Neural cell (in vitro differentiated cells): ENCODE measurements at regions not wholly inside any gene's neighbourhood (a gene's known extent, or its start where the extent isn't known, plus 50 kb on each side); places are given as distances from the start of the nearest gene placed in this dataset.

ENCODE experiments used
- H2AFZ ChIP-seq: fragments of 200-600, 300-800 bp; sonication (generic), shearing (Covaris generic); 2 replicates; pipeline ENCODE4 v1.6.0; 2014; ENCODE audit warnings: low read depth, mild to moderate bottlenecking, antibody characterized with exemption, low read length, moderate library complexity
- H3F3A ChIP-seq: fragments of 200-600 bp; shearing (Covaris generic); 2 replicates; pipeline ENCODE4 v1.6.1; 2016; ENCODE audit warnings: mild to moderate bottlenecking, moderate library complexity, mixed read lengths, antibody characterized with exemption, low read length; ENCODE audit not compliant: insufficient read depth, poor library complexity, severe bottlenecking
- H3K27ac ChIP-seq: fragments of 200-600, 300-800 bp; sonication (generic), shearing (Covaris generic); 2 replicates; pipeline ENCODE4 v1.5.1; 2014; ENCODE audit warnings: mild to moderate bottlenecking, low read length, moderate library complexity
- H3K27me3 ChIP-seq: fragments of 300-800, 200-600 bp; sonication (generic), shearing (Covaris generic); 2 replicates; pipeline ENCODE4 v1.6.0; 2014; ENCODE audit warnings: mild to moderate bottlenecking, low read depth, low read length, moderate library complexity; ENCODE audit not compliant: insufficient read depth
- H3K36me3 ChIP-seq: fragments of 300-800, 200-600 bp; sonication (generic), shearing (Covaris generic); 2 replicates; pipeline ENCODE4 v1.5.1; 2014; ENCODE audit warnings: mild to moderate bottlenecking, antibody characterized with exemption, low read length, moderate library complexity; ENCODE audit not compliant: insufficient read depth
- H3K4me2 ChIP-seq: fragments of 300-800, 200-600 bp; sonication (generic), shearing (Covaris generic); 2 replicates; pipeline ENCODE4 v1.6.0; 2014; ENCODE audit warnings: mild to moderate bottlenecking, low read length
- H3K4me3 ChIP-seq: fragments of 300-800, 200-600 bp; sonication (generic), shearing (Covaris generic); 2 replicates; pipeline ENCODE4 v1.5.1; 2014; ENCODE audit warnings: mild to moderate bottlenecking, low read length, moderate library complexity
- H3K79me2 ChIP-seq: fragments of 200-600 bp; shearing (Covaris generic); replicated peaks from 2 replicates; pipeline ENCODE4 v1.6.0; 2014; ENCODE audit warnings: mild to moderate bottlenecking, low read length, moderate library complexity; ENCODE audit not compliant: insufficient read depth
- H3K9ac ChIP-seq: fragments of 300-800, 200-600 bp; sonication (generic), shearing (Covaris generic); 2 replicates; pipeline ENCODE4 v1.6.1; 2016; ENCODE audit warnings: mild to moderate bottlenecking, low read length, mixed read lengths
- H3K9me2 ChIP-seq: fragments of 200-600 bp; shearing (Covaris generic); 2 replicates; pipeline ENCODE4 v1.6.1; 2016; ENCODE audit warnings: mild to moderate bottlenecking, low read length, mixed read lengths; ENCODE audit not compliant: insufficient read depth
- H3K9me3 ChIP-seq: fragments of 200-600, 300-800 bp; sonication (generic), shearing (Covaris generic); 2 replicates; pipeline ENCODE4 v1.6.1; 2016; ENCODE audit warnings: mild to moderate bottlenecking, mixed run types, low read length, moderate library complexity, mixed read lengths
- H4K20me1 ChIP-seq: fragments of 200-600 bp; shearing (Covaris generic); 2 replicates; pipeline ENCODE4 v1.6.1; 2016; ENCODE audit warnings: mild to moderate bottlenecking, mixed run types; ENCODE audit not compliant: insufficient read depth
- EP300 ChIP-seq: fragments of 450-650 bp; conservative IDR thresholded peaks from 2 replicates; pipeline ENCODE4 v1.6.1; 2014; ENCODE audit warnings: antibody characterized with exemption, mild to moderate bottlenecking, moderate library complexity; ENCODE audit not compliant: poor library complexity, severe bottlenecking
- EZH2 ChIP-seq: fragments of 200-600, 300-800 bp; shearing (Covaris generic), sonication (generic); IDR thresholded peaks from 2 replicates; pipeline ENCODE4 v1.6.1; 2014; ENCODE audit warnings: antibody characterized with exemption, low read length, borderline replicate concordance, mild to moderate bottlenecking; ENCODE audit not compliant: insufficient read depth, poor library complexity, severe bottlenecking
- MXI1 ChIP-seq: fragments of 450-650 bp; conservative IDR thresholded peaks from 2 replicates; pipeline ENCODE4 v1.6.1; 2014; ENCODE audit warnings: antibody characterized with exemption, mild to moderate bottlenecking; ENCODE audit not compliant: poor library complexity, severe bottlenecking
- POLR2AphosphoS5 ChIP-seq: IDR thresholded peaks from 2 replicates; pipeline ENCODE4 v1.6.1; 2012
- RAD21 ChIP-seq: fragments of 450-650 bp; conservative IDR thresholded peaks from 2 replicates; pipeline ENCODE4 v1.6.1; 2014; ENCODE audit warnings: antibody characterized with exemption, mild to moderate bottlenecking, moderate library complexity
- SMC3 ChIP-seq: fragments of 450-650 bp; conservative IDR thresholded peaks from 2 replicates; pipeline ENCODE4 v1.6.1; 2014; ENCODE audit warnings: antibody characterized with exemption, mild to moderate bottlenecking, moderate library complexity; ENCODE audit not compliant: poor library complexity
- TAF1 ChIP-seq: IDR thresholded peaks from 2 replicates; pipeline ENCODE4 v1.6.1; 2012; ENCODE audit warnings: low read depth
- TF ChIP-seq, protein P1 (sequence below): IDR thresholded peaks from 2 replicates; pipeline ENCODE4 v1.6.1; 2012; ENCODE audit warnings: borderline replicate concordance
- TF ChIP-seq, protein P2 (sequence below): fragments of 450-650 bp; IDR thresholded peaks from 2 replicates; pipeline ENCODE4 v1.5.1; 2014; ENCODE audit warnings: antibody characterized with exemption, mild to moderate bottlenecking, moderate library complexity; ENCODE audit not compliant: poor library complexity, severe bottlenecking

DNA sequence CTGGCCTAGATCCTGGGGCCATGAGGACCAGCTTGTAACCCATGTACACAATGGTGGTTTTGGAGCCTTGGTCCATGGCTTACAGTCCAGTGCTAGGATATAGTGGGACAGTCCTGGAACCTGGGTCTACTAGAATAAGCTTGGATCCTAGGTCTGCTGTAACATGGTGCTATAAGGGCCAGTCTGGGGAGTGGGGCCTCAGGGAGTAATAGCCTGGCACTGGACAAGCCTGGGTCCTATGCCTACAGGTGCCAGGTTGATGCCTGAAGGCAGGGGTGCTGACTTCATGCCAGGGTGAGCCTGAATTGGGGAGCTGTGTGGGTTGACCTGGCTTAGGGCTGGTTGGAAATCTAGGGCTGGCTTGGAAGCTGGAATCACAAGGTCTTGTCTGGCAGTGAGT, 756.3 kb upstream of the ADGRL3 start:
- Histone ChIP-seq H3K79me2 (no peaks in the 10 kb centered on the region), H3F3A (no peaks in the 10 kb centered on the region), H3K9me3 (no peaks in the 10 kb centered on the region), H3K36me3 (no peaks in the 10 kb centered on the region), H3K4me3 (no peak overlapping the region), H2AFZ (no peak overlapping the region), H3K27me3 (no peaks in the 10 kb centered on the region), H3K9ac (no peak overlapping the region), H3K9me2 (no peaks in the 10 kb centered on the region), H3K27ac (no peak overlapping the region), H4K20me1 (no peaks in the 10 kb centered on the region), H3K4me2 (no peak overlapping the region)
- no peak for TF ChIP-seq SMC3
- TF ChIP-seq EP300, result no peak
- TF ChIP-seq, protein P1, sequence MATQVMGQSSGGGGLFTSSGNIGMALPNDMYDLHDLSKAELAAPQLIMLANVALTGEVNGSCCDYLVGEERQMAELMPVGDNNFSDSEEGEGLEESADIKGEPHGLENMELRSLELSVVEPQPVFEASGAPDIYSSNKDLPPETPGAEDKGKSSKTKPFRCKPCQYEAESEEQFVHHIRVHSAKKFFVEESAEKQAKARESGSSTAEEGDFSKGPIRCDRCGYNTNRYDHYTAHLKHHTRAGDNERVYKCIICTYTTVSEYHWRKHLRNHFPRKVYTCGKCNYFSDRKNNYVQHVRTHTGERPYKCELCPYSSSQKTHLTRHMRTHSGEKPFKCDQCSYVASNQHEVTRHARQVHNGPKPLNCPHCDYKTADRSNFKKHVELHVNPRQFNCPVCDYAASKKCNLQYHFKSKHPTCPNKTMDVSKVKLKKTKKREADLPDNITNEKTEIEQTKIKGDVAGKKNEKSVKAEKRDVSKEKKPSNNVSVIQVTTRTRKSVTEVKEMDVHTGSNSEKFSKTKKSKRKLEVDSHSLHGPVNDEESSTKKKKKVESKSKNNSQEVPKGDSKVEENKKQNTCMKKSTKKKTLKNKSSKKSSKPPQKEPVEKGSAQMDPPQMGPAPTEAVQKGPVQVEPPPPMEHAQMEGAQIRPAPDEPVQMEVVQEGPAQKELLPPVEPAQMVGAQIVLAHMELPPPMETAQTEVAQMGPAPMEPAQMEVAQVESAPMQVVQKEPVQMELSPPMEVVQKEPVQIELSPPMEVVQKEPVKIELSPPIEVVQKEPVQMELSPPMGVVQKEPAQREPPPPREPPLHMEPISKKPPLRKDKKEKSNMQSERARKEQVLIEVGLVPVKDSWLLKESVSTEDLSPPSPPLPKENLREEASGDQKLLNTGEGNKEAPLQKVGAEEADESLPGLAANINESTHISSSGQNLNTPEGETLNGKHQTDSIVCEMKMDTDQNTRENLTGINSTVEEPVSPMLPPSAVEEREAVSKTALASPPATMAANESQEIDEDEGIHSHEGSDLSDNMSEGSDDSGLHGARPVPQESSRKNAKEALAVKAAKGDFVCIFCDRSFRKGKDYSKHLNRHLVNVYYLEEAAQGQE, result no peak
- no peak for TF ChIP-seq TAF1
- TF ChIP-seq POLR2AphosphoS5, result no peak
- TF ChIP-seq, protein P2, sequence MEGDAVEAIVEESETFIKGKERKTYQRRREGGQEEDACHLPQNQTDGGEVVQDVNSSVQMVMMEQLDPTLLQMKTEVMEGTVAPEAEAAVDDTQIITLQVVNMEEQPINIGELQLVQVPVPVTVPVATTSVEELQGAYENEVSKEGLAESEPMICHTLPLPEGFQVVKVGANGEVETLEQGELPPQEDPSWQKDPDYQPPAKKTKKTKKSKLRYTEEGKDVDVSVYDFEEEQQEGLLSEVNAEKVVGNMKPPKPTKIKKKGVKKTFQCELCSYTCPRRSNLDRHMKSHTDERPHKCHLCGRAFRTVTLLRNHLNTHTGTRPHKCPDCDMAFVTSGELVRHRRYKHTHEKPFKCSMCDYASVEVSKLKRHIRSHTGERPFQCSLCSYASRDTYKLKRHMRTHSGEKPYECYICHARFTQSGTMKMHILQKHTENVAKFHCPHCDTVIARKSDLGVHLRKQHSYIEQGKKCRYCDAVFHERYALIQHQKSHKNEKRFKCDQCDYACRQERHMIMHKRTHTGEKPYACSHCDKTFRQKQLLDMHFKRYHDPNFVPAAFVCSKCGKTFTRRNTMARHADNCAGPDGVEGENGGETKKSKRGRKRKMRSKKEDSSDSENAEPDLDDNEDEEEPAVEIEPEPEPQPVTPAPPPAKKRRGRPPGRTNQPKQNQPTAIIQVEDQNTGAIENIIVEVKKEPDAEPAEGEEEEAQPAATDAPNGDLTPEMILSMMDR, result no peak
- TF ChIP-seq EZH2, result no peak
- TF ChIP-seq MXI1, result no peak
- no peak for TF ChIP-seq RAD21

DNA sequence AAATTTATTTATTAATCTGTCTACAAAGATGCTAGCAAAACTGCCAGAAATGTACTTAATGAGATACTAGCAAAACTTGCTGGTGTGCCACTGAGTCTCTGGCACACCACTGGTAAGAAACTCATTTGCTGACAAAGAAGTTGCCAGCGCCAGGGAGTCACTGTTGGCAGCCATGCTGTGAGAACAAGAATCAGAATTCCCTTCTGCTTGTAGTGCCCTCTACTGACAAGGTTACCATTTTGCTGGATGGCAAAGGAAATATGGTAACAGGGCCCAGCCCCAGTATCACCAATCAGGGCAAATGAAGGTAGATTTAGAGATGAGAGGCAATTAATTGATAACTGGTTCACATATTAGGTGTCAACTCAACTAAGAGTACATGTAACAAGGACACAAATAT, 750.1 kb upstream of the ADGRL3 start:
- no peak overlapping the region for H3K4me2 ChIP-seq
- H3K27me3 ChIP-seq, result no peaks in the 10 kb centered on the region
- H3F3A ChIP-seq, result no peaks in the 10 kb centered on the region
- no peaks in the 10 kb centered on the region for H3K9me3 ChIP-seq
- H3K36me3 ChIP-seq, result no peaks in the 10 kb centered on the region
- H3K79me2 ChIP-seq, result no peaks in the 10 kb centered on the region
- no peak overlapping the region for H3K4me3 ChIP-seq
- H3K9me2 ChIP-seq, result no peaks in the 10 kb centered on the region
- TF ChIP-seq TAF1, result no peak
- TF ChIP-seq, protein P1, result no peak
- no peak for TF ChIP-seq RAD21
- TF ChIP-seq POLR2AphosphoS5, result no peak
- TF ChIP-seq EP300, result no peak
- TF ChIP-seq, protein P2, result no peak
- no peak for TF ChIP-seq MXI1
- TF ChIP-seq SMC3, result no peak
- no peak for TF ChIP-seq EZH2
- H3K27ac ChIP-seq, result no peak overlapping the region
- H2AFZ ChIP-seq, result no peak overlapping the region
- no peaks in the 10 kb centered on the region for H4K20me1 ChIP-seq
- no peak overlapping the region for H3K9ac ChIP-seq
